ENCODE measurements at regions not wholly inside any gene's neighbourhood (a gene's known extent, or its start where the extent isn't known, plus 50 kb on each side); places are given as distances from the start of the nearest gene placed in this dataset.
A peak's percentile ranks its signal among the peaks of the same experiment; 100 is the strongest.
"Not testable (repeated sequence)": the region's sequence is repeated elsewhere in the genome, so short reads cannot be mapped to it uniquely, and the experiment has no call there.

- no peak for DNase-seq
These were observed 178.8 kb upstream of the NREP start for GRCh38 chr5:111935835-111936234.

- DNase-seq, result no peak
These were observed 178.0 kb upstream of the NREP start for GRCh38 chr5:111935009-111935408.

- DNase-seq, result no peak
These were observed 177.5 kb upstream of the NREP start for GRCh38 chr5:111934511-111934910.

- DNase-seq, result no peak
These were observed 176.1 kb upstream of the NREP start for GRCh38 chr5:111933086-111933485.

GRCh38 chr5:111932628-111933027 lies 175.6 kb upstream of the NREP start:
- peak; percentile 40 for DNase-seq

- no peak for DNase-seq
These were observed 175.2 kb upstream of the NREP start for GRCh38 chr5:111932199-111932598.

- no peak for DNase-seq
These were observed 174.7 kb upstream of the NREP start for GRCh38 chr5:111931655-111932054.

- no peak for DNase-seq
These were observed 174.0 kb upstream of the NREP start for GRCh38 chr5:111930905-111931461.

GRCh38 chr5:111930449-111930848 lies 173.5 kb upstream of the NREP start:
- DNase-seq, result no peak

GRCh38 chr5:111929867-111930266 lies 172.9 kb upstream of the NREP start:
- no peak for DNase-seq

GRCh38 chr5:111929261-111929660 lies 172.3 kb upstream of the NREP start:
- DNase-seq, result no peak

GRCh38 chr5:111928511-111928910 lies 171.5 kb upstream of the NREP start:
- DNase-seq, result no peak

- no peak for DNase-seq
These were observed 170.2 kb upstream of the NREP start for GRCh38 chr5:111927191-111927590.

- DNase-seq, result no peak
These were observed 169.0 kb upstream of the NREP start for GRCh38 chr5:111926026-111926425.

- DNase-seq, result no peak
These were observed 165.3 kb upstream of the NREP start for GRCh38 chr5:111922344-111922743.

- DNase-seq, result not testable (repeated sequence)
These were observed 164.7 kb upstream of the NREP start for GRCh38 chr5:111921691-111922090.

GRCh38 chr5:111914966-111915636 lies 158.1 kb upstream of the NREP start:
- DNase-seq, result no peak

- no peak for DNase-seq
These were observed 145.4 kb upstream of the NREP start for GRCh38 chr5:111902436-111902835.

- no peak for DNase-seq
These were observed 144.3 kb upstream of the NREP start for GRCh38 chr5:111901296-111901695.

GRCh38 chr5:111892949-111893348 lies 136.0 kb upstream of the NREP start:
- DNase-seq, result no peak

- no peak for DNase-seq
These were observed 130.7 kb upstream of the NREP start for GRCh38 chr5:111887706-111888105.

GRCh38 chr5:111869681-111870080 lies 112.7 kb upstream of the NREP start:
- DNase-seq, result no peak

GRCh38 chr5:111865356-111865755 lies 108.4 kb upstream of the NREP start:
- no peak for DNase-seq

- DNase-seq, result no peak
These were observed 106.8 kb upstream of the NREP start for GRCh38 chr5:111863801-111864200.
